Gastrocnemius medialis (tissue), 4 donors: ENCODE measurements at regions not wholly inside any gene's neighbourhood (a gene's known extent, or its start where the extent isn't known, plus 50 kb on each side); places are given as distances from the start of the nearest gene placed in this dataset.

ENCODE experiments used
- CTCF ChIP-seq, 5 experiments: fragments of 450-650 bp in 3 of 5; fragments of 200-600 bp in 2 of 5; sonication (generic) in 2 of 5; IDR thresholded peaks in 4 of 5; conservative IDR thresholded peaks in 1 of 5; 1 replicate in 4 of 5; 2 replicates in 1 of 5; pipeline ENCODE4 v1.5.1; 2016 to 2019; ENCODE audit warnings: antibody characterized with exemption in 5 of 5, mild to moderate bottlenecking in 3 of 5, moderate library complexity in 3 of 5
- POLR2A ChIP-seq, 2 donors: fragments of 450-650 bp; IDR thresholded peaks; one replicate each; pipeline ENCODE4 v1.6.1; 2017; ENCODE audit warnings: antibody characterized with exemption in 2 of 2, mild to moderate bottlenecking in 2 of 2, moderate library complexity in 2 of 2

DNA sequence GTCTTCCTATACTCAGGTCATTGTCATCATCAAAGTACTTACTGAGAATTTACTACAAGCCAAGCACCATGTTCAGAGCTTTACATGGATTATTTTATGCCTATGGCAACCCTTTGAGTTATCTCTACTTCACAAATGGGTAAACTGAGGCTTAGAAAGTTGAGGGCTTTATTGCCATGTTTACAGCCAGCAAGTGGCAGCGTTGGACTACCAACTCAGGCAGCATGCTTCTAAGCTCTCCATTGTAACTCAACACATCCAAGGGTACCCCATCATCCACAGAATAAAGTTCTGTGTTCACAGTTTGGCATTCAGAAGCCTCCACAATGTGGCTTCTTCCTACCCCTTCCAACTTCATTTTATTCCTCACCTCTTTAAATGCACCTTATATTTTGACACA, 422.6 kb upstream of the GRIA1 start:
- TF ChIP-seq CTCF (IDR thresholded peaks at IDR 0.05 in 4 of 5, conservative IDR thresholded peaks at IDR 0.05 in 1 of 5) (no peak), POLR2A (IDR thresholded peaks at IDR 0.05) (no peak)
